GM06990 (cell line): ENCODE measurements at regions not wholly inside any gene's neighbourhood (a gene's known extent, or its start where the extent isn't known, plus 50 kb on each side); places are given as distances from the start of the nearest gene placed in this dataset.

ENCODE experiments used
- DNase-seq: peaks from one replicate; pipeline ENCODE4 v3.0.0-alpha.2; 2011; ENCODE audit not compliant: insufficient read length; ENCODE audit errors: extremely low read depth
- H3K27me3 ChIP-seq: replicated peaks from 2 replicates; pipeline ENCODE4 v1.6.0; 2011; ENCODE audit warnings: low read length; ENCODE audit not compliant: control insufficient read depth, insufficient read depth
- H3K36me3 ChIP-seq: 2 replicates; pipeline ENCODE4 v1.5.1; 2011; ENCODE audit warnings: low read length; ENCODE audit not compliant: control insufficient read depth, insufficient read depth
- H3K4me3 ChIP-seq: replicated peaks from 2 replicates; pipeline ENCODE4 v1.5.1; 2011; ENCODE audit warnings: low read depth, mild to moderate bottlenecking, control low read depth, low read length
- CTCF ChIP-seq: IDR thresholded peaks from 2 replicates; pipeline ENCODE4 v1.5.1; 2011; ENCODE audit warnings: low read length, control low read depth, mild to moderate bottlenecking, inconsistent platforms; ENCODE audit not compliant: insufficient read depth, poor library complexity, severe bottlenecking

- TF ChIP-seq CTCF = no peak
- no peak for DNase-seq
Observed at GRCh38 chr2:220259662-220260061, 632.2 kb downstream of the SLC4A3 start.

GRCh38 chr2:220263300-220263699, 635.9 kb downstream of the SLC4A3 start:
- TF ChIP-seq CTCF = no peak
- no peaks in the 10 kb centered on the region for H3K36me3 ChIP-seq
- H3K27me3 ChIP-seq = no peaks in the 10 kb centered on the region
- no peak for DNase-seq
- H3K4me3 ChIP-seq = no peak overlapping the region

More at GRCh38 chr2:220259662-220260061, 632.2 kb downstream of the SLC4A3 start:
- H3K36me3 ChIP-seq = no peaks in the 10 kb centered on the region
- H3K4me3 ChIP-seq = no peak overlapping the region
- no peaks in the 10 kb centered on the region for H3K27me3 ChIP-seq

- TF ChIP-seq CTCF = no peak
- DNase-seq = no peak
- H3K4me3 ChIP-seq = no peak overlapping the region
- H3K36me3 ChIP-seq = no peaks in the 10 kb centered on the region
- no peaks in the 10 kb centered on the region for H3K27me3 ChIP-seq
Observed at GRCh38 chr2:220269367-220269766, 641.9 kb downstream of the SLC4A3 start.

- Histone ChIP-seq H3K36me3 (no peaks in the 10 kb centered on the region), H3K27me3 (no peaks in the 10 kb centered on the region), H3K4me3 (no peak overlapping the region)
- TF ChIP-seq CTCF = no peak
- DNase-seq = no peak
Observed at GRCh38 chr2:220270481-220271070, 643.1 kb downstream of the SLC4A3 start.

GRCh38 chr2:220272656-220273055, 645.2 kb downstream of the SLC4A3 start:
- Histone ChIP-seq H3K4me3 (no peak overlapping the region), H3K27me3 (no peaks in the 10 kb centered on the region), H3K36me3 (no peaks in the 10 kb centered on the region)
- DNase-seq = no peak
- TF ChIP-seq CTCF = no peak

- TF ChIP-seq CTCF = no peak
- Histone ChIP-seq H3K4me3 (no peak overlapping the region), H3K27me3 (no peaks in the 10 kb centered on the region), H3K36me3 (no peaks in the 10 kb centered on the region)
- DNase-seq = no peak
Observed at GRCh38 chr2:220273082-220273481, 645.7 kb downstream of the SLC4A3 start.
